CD4-positive, alpha-beta T cell treated with Interleukin-15 for 1 hour (primary cell): ENCODE measurements at regions not wholly inside any gene's neighbourhood (a gene's known extent, or its start where the extent isn't known, plus 50 kb on each side); places are given as distances from the start of the nearest gene placed in this dataset.
"Not testable (repeated sequence)": the region's sequence is repeated elsewhere in the genome, so short reads cannot be mapped to it uniquely, and the experiment has no call there.

Source experiments
- DNase-seq: peaks from one replicate; pipeline ENCODE4 v3.0.0-alpha.2; 2020

GRCh38 chr19:30936276-30936675 is 413.0 kb downstream of the TSHZ3 start:
- DNase-seq = no peak

- DNase-seq = no peak
Measured at GRCh38 chr19:30935146-30935545, 414.1 kb downstream of the TSHZ3 start.

DNA sequence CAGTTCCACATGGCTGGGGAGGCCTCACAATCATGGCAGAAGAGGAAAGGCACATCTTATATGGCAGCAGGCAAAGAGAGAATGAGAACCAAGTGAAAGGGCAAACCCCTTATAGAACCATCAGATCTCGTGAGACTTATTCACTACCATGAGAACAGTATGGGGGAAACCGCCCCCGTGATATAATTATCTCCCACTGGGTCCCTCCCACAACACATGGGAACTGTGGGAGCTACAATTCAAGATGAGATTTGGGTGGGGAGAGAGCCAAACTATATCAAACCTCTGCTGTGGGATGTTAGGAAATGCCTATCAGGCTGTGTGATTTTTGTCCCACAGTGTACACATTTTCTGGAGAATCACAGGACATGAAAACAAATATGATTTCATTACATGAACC is 415.8 kb downstream of the TSHZ3 start:
- not testable (repeated sequence) for DNase-seq

GRCh38 chr19:30932854-30933253 is 416.4 kb downstream of the TSHZ3 start:
- DNase-seq = no peak

GRCh38 chr19:30930941-30931706 is 418.1 kb downstream of the TSHZ3 start:
- DNase-seq = no peak

DNA sequence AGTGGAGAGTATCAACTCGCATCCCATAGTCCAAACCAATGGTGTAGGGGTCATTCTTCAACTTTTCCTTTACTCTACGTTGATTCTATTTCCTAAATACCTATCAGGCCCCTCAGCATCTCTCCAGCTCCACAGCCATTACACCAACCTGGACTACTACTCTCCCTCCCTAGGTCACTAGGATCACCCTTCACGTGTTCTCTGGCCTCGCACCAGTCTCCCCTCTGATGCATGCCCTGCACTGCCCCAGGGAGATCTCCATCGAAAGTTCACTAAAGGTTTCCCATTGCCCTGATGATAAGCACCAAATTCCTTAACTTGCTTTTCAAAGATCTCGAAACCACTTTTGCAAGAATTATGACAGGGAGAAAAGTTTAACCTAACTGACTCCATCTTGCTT is 421.5 kb downstream of the TSHZ3 start:
- no peak for DNase-seq

GRCh38 chr19:30924670-30925069 is 424.6 kb downstream of the TSHZ3 start:
- DNase-seq = no peak

GRCh38 chr19:30924069-30924636 is 425.1 kb downstream of the TSHZ3 start:
- no peak for DNase-seq

- no peak for DNase-seq
Measured at GRCh38 chr19:30923621-30924020, 425.6 kb downstream of the TSHZ3 start.

GRCh38 chr19:30923096-30923495 is 426.1 kb downstream of the TSHZ3 start:
- DNase-seq = no peak

GRCh38 chr19:30920222-30920621 is 429.0 kb downstream of the TSHZ3 start:
- DNase-seq = no peak

GRCh38 chr19:30919737-30920136 is 429.5 kb downstream of the TSHZ3 start:
- DNase-seq = no peak

- DNase-seq = no peak
Measured at GRCh38 chr19:30916238-30916637, 433.0 kb downstream of the TSHZ3 start.

DNA sequence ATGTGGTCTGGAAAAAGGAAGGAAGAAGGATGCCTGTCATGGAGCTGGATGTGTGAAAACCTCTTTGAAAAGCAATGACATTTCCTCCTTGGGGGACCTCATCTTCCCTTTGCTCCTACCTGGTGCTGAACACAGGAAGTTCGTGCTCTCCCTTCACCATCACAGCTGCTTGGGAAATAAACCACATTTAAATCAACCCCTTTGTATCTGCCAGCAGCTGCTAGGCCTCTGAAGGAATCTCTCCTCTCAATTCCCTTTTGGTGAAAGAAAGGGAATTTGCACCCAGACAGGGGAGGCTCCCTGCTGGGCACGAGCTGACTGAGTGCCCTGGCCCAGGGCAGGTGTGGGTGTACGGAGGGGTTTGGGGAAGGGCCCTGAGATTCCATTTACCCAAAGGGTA is 437.7 kb downstream of the TSHZ3 start:
- no peak for DNase-seq

GRCh38 chr19:30910485-30911240 is 438.6 kb downstream of the TSHZ3 start:
- DNase-seq = no peak

GRCh38 chr19:30909216-30909615 is 440.0 kb downstream of the TSHZ3 start:
- DNase-seq = no peak

- no peak for DNase-seq
Measured at GRCh38 chr19:30908262-30908771, 440.9 kb downstream of the TSHZ3 start.

DNA sequence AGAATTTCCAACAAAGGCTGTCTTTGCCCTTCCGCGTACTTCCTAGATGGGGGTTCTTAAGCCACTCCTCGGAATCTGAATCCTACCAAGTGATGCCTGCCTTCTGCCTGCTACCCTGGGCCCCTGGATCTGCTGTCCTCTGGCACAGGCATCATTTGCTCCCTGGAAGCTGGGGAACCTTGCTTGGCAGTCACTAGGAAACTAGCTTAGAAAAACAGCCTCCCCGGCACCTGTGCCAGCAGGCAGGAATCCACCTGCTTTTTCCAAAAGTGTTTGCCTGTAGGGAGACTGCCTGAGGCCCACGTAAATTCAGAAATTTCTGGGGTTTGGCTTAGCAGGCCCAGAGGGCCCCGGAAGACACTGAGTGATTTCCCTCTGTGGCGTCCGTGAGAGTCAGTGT is 442.4 kb downstream of the TSHZ3 start:
- no peak for DNase-seq

GRCh38 chr19:30900051-30900450 is 449.2 kb downstream of the TSHZ3 start:
- DNase-seq = no peak

- no peak for DNase-seq
Measured at GRCh38 chr19:30898353-30899103, 450.7 kb downstream of the TSHZ3 start.

GRCh38 chr19:30897553-30897952 is 451.7 kb downstream of the TSHZ3 start:
- DNase-seq = no peak

GRCh38 chr19:30897034-30897433 is 452.2 kb downstream of the TSHZ3 start:
- no peak for DNase-seq

GRCh38 chr19:30896554-30896953 is 452.7 kb downstream of the TSHZ3 start:
- no peak for DNase-seq
